NCI-H2081 (cell line): ENCODE measurements at regions not wholly inside any gene's neighbourhood (a gene's known extent, or its start where the extent isn't known, plus 50 kb on each side); places are given as distances from the start of the nearest gene placed in this dataset.

ENCODE experiments used
- DNase-seq, 2 experiments: peaks; one replicate each; lab custom pipeline; 2025; lab: John Stamatoyannopoulos, UW

DNA sequence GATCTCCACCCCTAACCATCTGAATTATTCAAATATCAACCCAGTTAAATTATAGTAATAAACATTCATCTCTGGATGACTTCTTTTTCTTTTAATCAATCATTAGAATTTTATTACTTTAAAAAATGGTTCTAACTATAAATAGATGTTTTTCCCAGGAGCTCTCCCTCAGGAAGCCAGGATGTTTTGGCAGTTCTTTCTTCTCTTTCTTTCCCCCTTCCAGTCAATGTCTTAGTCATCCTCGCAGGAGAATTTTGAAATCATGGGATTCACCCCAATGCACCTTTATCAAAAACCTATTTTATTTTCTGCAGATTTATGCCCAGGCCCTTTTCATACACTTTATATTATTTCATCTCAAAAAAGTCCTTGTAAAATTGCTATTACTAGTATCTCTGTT, 711.6 kb downstream of the CDH11 start:
- no peak for DNase-seq

DNA sequence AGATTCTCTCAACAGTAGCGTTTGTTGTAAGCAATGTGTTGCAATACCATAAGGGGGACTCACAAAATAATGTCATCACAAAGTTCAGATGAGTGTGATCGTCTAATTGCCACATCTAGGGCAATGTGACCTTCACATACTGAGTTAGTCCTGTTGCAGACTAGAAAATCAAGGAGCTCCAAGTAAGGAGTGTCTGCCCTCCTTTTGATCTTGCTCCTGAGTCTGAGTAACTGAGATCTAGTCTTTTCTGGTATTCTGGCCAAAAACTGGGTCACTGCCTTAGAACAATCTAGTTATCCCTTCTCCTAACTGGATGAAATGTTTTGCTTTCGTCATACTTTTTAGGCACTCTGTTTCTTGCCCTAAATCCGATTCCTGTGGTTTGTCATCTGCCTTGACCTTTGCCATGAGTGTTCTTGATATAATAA, 712.1 kb downstream of the CDH11 start:
- no peak for DNase-seq

DNA sequence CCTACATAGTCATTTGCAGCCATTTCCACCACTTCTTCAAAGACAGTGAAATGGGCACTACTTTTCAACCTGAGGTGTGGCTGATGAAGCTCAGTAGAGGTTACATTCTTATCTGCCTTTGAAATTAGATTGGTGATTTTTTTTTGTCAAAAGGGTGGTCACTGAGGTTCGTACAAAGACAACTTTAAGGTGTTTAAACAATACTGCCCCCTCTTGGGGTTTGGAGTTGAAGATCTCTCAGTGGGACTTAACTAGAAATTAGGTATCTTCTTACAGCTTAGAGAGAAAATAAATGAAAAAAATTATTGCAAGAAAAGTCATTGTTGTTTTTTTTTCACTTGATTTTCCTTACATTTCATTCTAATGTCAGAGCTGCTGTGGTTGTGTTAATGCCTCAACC, 713.2 kb downstream of the CDH11 start:
- no peak for DNase-seq

DNA sequence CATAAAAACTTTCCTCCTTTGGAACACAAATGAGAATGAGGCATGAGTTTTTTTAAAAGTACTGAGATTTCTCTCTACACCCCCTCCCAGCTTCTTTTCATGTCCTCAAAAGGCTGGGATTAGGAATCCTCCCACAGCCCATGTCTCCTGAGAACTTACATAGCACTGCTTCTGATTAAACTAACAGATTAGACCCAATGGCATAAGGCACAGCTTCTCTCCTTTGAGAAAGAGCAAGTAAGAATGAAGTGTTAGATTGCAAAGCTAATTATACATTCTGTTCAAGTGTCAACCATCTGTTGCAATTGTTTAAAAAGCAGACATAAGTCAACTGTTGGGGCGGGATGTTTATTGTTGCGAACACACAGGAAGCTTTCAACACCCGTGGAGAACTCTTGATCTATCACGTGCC, 715.1 kb downstream of the CDH11 start:
- DNase-seq: peak in 1 of 2 experiments; percentile 7

DNA sequence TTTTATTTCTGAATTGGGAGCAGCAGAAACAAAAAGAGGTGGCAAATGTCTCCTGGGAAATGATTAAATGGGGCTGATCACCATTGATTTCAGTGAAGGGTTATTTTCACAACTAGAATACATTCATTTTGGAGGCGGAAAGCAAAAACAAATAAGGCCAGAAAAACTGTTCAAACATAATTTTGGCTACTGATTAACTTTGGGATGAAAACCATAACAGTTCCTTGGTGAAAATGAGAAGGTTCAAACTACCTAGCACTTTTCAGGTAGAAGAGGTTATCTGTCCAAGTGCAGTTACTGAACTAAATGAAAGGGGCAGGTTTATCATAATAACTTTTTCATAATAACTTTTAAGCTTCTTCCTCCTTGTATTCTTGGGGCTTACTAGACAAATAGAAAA, 718.5 kb downstream of the CDH11 start:
- no peak for DNase-seq

DNA sequence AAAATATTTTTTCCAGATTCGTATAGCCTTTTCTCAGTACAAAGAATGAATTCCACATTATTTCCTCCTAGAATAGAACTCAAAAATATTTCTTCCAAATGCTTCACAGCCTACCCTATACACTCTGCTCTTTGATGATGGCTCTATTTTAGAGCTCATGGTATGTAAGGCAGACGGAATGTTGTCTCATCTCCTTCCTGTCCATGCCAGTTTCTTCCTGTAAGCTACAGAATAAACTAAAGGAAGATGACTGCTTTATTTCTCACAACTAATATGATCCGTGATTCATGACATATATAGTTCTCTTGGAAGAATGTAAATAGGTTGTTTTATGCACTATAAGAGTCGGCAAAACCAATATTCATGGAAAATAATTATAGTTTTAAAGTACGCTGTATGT, 723.1 kb downstream of the CDH11 start:
- DNase-seq: no peak

DNA sequence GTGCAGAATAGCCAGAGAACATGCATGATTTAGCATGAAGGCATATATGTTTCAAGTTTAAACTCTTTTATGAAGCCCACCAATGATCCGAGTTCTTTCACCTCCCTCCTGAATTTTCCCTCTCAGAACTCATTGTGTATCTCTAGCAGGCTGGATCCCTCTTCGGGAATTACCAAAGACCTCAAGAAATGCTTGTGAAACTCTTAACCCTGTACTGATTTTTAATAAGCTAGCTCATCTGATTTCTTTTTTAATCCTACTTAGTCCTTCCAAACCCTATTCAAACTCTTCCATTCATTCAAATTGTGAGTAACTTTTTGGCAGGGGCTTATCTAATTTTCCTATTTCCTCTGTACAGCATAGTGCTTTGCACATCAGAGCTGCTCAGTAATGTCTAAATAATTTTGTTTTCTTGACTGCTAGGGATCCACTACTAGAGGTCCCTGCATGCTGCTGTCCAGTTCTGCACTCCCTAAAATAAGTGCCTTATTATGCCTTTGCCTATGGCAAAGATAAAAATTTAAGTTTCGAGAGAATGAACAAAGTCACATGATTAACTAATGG, 723.8 kb downstream of the CDH11 start:
- no peak for DNase-seq

DNA sequence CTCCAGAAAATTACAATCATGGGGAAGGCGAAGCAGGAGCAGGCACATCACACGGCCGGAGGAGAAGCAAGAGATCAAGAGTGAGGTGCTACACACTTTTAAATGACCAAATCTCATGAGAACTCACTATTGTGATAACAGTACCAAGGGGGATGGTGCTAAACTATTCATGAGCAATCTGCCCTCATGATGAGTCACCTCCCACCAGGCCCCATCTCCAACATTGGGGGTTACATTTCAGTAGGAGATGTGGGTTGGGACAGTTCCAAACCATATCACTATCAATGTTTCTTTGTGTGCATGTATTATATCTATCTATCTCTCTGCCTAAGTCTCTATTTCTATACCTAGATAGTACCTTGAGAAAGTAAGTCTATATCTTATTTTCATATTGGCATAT, 724.8 kb downstream of the CDH11 start:
- no peak for DNase-seq

DNA sequence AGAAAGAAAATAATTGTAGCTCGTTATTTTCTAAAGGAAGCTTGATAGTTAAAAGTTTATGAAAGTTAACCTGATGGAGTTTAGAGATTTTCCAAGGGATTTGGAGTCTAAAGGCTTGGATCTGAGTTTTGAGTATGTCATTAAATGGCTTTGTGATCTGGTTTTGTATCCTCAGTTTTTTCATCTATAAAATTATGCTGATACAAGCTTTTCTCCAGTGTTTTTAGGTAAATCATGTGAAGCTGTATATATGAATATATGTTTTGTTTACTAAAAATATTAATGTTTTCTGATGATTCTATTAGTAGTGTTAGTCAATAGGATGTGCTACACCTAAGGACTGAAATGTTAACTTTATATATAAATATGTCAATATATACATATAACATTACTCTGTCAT, 727.8 kb downstream of the CDH11 start:
- no peak for DNase-seq

DNA sequence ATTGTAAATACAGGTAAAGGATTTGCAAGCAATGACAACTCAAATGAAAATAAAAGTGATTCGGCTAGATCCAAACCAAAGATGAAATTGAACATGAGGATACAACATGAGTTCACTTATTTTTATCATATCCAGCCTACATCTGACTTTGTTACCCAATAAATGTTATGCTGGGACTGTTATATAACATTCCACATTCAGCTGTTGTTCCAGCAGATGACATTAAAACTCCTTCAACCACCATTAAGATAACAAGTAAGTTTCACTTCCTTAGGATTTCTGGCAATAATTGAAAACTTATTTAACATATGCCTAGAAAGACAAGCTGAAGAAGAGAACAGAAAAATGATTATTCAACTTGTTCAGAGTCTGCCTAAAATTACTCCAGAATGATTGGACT, 729.4 kb downstream of the CDH11 start:
- no peak for DNase-seq

DNA sequence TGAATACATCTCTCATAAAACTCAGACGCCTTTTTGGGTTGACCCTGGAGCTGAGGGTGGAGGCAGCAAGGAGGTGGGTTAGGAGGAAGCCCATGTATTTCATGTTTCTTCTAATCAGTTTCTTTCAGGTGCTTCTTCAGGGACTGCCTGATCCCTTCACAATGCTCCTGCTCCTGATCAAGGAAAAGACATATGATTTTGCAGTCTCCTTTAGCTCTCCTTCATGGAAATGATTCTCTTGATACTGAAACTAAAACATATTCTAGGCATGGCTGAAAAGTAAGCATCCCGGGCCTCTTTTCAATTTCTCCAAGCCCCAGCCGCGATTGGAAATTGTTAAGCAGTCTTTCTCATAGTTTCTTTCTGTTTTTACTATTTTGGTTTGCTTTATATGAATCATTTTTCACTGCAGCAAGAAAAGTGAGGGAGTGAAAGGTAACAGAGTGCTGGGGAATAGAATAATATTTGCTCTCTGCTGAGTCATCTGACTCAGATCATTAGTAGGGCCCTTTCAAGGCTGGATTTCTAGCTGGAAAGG, 730.7 kb downstream of the CDH11 start:
- no peak for DNase-seq

DNA sequence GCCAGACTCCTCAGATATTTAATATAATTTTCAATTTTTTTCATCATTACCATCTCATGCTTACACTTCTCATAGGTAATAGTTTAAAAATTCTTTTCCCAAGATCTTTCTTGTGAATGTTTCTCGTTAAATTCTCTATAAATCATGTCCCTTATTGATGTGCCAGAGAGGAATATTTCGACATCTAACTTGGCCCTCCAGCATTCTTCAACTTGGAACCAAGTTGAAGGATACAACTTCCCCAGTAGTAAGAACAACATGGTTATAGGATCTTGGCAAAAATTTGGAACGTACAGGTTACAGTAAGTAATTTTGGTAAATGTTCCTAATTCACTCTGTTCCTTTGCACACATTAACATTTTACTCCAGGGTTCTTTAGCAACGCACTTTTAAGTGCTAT, 731.8 kb downstream of the CDH11 start:
- DNase-seq: no peak

DNA sequence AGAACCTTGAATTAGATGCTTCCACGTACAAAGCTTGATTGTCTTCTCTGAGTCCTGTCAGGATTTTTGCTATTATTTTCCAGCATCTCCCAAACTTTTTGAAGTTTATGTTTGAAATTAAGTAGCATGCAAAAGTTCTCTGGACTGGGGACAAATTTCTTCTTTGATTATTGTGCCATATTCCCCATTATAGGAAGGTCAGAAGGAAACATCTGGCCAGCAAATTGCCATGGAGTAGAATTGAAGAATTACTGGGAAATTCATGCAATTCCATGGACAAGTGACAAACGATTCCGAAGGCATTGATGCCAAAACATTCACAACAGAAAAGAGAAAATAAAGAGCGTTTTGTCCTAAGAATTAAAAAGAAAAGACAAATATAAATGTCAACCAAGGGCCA, 737.2 kb downstream of the CDH11 start:
- DNase-seq: no peak

DNA sequence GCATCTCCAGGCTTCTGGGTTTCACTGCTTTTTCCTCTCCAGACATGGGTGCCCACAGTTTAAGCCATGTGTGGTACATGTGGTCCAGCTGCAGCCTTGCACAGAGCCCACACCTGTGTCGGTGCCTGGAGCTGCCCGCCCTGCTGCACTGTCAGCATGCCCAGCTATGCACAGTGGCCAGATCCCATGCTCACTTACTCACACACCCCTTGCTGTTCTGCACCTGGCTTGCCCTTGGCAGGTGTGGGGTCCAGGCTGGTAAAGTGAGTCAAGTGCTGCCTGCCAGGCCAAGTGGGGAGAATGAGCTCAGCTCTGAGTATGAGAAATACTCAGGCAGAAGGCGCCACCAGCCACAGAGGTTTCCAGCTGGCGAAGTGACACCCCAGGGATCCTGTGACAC, 739.9 kb downstream of the CDH11 start:
- no peak for DNase-seq

DNA sequence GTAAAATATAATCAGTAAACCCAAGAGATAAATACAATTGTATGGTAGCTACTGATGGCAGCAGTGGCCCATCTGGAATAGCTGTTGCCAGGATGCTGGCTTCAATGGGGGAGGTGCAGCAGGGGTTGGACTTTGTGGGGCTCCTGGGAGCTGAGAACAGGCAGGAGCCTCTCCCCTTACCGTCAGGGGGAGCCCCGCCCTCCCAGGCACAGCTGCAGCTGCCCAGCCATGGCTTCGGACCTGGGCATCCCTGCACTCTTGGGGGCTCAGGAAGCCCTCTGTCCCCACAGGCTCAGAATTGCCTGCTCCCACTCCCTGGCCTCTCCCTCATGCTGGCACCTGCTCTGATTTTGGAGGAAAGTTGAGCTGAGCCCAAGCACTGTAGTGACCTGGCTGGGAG, 741.1 kb downstream of the CDH11 start:
- no peak for DNase-seq

DNA sequence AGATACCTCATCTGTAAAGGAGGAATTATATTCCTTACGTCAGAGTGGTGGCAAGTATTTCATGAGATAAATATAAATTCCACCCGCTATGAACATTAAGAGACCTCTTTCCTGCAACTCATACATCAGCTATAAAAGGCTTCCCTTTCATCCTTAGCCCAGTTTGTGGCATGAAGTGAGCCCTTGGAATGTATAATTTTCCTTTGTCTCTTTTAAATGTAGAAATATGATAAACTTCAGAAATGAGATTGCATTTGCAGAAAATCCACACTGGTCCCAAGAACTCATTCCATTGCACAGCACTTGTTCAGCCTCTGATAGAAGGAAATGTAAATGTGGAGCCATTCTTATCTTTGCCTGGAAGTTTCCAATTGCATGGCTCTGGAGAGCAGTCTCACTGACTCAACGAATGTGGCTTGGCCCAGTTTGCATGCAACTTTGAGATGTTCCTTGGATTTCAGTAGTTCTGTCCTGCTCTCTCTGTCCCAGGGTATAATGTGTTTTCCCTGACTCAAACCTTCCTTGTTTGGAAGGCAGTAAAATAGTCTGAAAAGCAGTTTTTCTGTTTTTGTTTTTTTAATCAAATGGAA, 746.4 kb downstream of the CDH11 start:
- DNase-seq: no peak

DNA sequence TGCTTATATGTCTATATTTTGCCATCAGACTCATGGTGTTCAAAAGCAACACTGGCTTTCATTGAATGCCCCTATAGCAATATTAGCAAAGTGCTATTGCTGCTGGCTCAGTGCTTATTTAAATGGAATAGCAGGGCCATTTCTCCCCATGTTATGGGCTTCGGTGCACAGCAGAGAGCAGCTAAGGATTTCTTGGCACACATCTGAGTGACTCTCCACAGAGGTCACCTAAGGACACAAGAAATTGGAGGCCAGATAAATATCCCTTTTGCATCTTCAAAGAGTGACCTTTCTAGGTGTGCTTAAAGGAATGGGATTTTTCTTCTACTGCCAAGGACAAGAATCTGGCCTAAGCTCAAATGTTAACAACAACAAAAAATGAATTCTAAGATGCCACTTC, 751.8 kb downstream of the CDH11 start:
- DNase-seq: no peak

DNA sequence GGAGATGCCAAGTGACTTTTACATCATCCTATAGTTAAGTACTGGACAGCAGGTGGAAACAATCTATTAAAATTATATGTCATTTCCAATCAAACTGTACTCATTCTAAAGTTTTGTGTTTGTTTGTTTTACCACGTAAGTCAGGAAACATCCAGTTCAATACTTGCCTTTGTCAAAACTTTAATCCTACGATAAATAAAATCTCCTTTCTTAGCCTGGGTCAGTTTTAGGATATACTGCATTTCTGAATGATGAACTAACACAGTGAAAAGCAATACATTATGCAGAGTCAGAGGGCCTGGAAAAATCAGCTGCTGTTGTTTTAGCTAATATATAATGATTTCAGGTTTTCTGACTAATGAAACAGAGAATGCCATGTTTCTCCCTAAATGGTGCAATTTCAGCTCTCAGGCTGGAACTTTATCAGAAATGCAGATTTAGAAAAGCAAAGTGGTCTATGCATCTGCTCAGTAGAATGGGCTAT, 756.4 kb downstream of the CDH11 start:
- no peak for DNase-seq

DNA sequence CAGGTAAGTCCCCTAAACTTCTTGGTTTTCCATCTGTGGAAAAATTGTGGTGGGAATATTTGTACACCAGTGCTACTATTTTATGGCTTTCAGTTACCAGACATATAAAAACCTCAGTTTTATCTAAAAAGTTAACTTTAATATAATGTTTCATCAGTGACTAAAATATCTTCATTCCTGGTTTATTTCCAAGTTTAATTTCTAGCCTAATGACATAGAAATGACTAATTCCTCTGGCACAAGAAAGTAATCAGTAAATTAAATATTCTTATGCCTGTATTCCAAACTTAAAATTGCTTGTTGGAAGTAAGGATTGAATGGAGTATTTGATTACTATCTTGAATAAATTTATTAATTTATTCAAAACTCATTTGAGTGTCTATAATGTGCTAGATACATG, 757.0 kb downstream of the CDH11 start:
- no peak for DNase-seq

DNA sequence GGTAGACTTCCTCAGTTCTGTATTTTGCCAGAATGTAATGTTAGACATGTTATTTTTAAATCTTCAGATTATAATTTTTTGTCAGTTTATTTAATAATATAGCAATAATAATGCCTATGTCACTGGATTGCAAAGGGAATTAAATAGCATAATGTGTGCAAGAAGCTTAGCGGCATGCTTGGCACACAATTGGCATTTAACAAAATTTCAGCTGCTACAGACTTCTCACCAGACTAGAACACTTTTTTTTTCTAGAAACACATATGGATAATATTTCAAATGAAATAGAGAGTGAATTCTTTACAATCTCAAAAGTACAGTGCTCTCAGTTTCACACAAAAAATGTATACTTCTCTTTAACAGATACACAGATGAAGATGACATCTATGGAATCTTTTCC, 757.4 kb downstream of the CDH11 start:
- no peak for DNase-seq

DNA sequence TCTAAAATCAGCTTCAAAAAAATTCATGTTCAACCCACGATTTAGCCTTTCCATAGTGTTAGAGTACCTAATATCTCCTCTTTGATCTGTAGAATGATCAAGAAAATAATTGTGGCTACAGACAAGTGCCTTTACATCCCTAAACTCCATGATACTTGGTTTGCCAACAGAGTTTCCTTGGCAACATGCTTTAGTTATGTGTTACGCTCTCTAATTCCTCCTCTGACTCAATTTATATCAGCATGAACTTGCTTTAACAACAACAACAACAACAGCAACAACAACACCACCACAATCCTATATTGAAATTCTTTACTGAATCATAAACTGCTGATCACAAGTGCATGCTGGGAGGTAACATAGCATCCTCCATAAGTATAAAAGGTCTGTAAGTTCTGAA, 757.8 kb downstream of the CDH11 start:
- DNase-seq: no peak

DNA sequence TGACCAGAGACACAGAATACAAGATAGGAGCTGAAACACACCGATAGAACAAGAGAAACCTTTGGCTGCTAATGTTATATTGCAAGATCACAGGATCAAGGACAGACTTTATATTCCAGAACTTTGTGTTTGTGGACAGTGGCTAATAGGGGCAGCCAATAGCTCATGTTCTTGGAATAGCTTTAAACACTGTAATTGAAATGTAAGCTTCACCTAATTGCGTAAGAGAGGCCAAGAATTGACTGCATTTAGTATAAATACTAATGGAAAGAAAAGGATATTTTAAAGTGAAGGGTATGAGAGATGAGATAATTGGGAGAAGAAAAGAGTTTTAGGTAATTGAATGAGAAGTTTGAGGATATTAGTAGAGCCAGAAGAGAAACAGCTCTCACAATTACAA, 758.8 kb downstream of the CDH11 start:
- DNase-seq: no peak

DNA sequence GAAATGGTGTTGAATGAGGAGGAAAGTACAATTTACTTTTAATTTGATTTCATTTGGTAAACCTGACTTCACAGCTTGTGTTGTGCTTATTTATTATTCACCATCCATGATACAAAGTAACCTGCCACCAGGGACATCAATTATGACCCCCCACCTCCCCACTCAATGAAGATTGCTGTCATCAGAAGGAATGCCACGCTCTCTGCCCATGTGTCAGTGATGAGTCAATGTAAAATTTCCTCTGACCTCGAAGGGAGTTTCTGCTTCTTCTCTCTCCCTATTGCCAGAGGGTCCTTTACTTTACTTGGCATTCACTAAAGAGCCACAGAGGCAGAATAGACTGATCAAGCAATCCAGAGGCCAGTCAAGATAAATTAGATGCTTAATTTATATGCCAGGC, 759.7 kb downstream of the CDH11 start:
- DNase-seq: no peak

DNA sequence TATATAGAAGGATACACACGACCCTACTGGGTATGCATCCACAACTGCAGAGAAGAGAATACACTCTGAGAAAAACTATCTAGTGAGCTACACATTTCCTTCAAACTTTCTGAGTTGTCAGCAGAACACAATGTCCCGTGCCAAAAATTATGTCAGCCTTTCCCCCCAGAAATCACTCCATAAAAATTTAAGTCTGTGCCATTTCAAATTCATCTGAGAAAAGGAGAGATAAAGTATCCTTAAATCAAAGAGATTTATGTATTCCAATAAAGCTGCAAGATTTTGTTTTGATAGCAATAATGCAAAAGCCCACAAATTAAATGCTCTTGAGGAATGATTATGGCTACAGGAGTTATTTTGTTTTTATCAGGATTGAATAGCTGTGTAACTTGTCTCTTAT, 760.1 kb downstream of the CDH11 start:
- DNase-seq: no peak
